T47D (cell line): ENCODE measurements at regions not wholly inside any gene's neighbourhood (a gene's known extent, or its start where the extent isn't known, plus 50 kb on each side); places are given as distances from the start of the nearest gene placed in this dataset.

Source experiments
- DNase-seq, 2 experiments: peaks; one replicate each; pipeline versions ENCODE4 v3.0.0 to v3.0.0-alpha.2; 2011 to 2012; ENCODE audit warnings: low read depth in 1 of 2, low spot score in 1 of 2
- JUND ChIP-seq: IDR thresholded peaks from 2 replicates; pipeline ENCODE4 v1.6.1; 2012; ENCODE audit warnings: low read depth
- in situ Hi-C: cut with HindIII; loops from 2 replicates; pipeline ENCODE4 v1.10.0; 2016; ENCODE audit warnings: low sequenced_read_pairs, low pct_unique_long_range_greater_than_20kb

- no peak for DNase-seq
- no peak for TF ChIP-seq JUND
- in situ Hi-C loops, result no loop called here
Measured at GRCh38 chr4:7132730-7133582, 59.4 kb upstream of the SORCS2 start.

GRCh38 chr4:7132249-7132648 lies 60.1 kb upstream of the SORCS2 start:
- TF ChIP-seq JUND, result no peak
- in situ Hi-C loops, result no loop called here
- DNase-seq, result no peak

GRCh38 chr4:7131498-7132031 lies 60.8 kb upstream of the SORCS2 start:
- DNase-seq, result no peak
- no peak for TF ChIP-seq JUND
- in situ Hi-C loops, result no loop called here

DNA sequence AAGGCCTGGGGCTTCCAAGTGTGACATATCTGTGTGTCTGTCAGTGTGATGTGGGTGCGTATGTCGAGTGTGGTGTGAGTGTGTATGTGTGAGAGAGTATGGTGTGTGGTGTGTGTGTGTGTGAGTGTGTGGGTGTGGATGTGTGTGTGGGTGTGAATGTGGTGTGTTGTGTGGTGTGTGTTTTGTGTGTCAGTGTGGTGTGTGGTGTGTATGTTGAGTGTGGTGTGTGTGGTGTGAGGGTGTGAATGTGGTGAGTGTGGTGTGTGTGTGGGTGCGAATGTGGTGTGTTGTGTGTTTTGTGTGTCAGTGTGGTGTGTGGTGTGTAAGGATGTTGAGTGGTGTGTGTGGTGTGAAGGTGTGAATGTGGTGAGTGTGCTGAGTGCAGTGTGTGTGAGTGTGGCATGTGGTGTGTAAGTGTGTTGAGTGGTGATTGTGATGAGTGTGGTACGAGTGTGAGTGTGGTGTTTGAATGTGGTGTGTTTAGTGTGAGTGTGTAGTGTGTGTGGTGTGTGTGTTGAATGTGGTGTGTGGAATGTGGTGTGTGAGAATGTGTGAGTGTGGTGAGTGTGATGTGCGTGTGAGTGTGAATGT lies 61.6 kb upstream of the SORCS2 start:
- DNase-seq, result no peak
- no peak for TF ChIP-seq JUND
- in situ Hi-C loops, result no loop called here

GRCh38 chr4:7129871-7130620 lies 62.2 kb upstream of the GRPEL1 start:
- no peak for TF ChIP-seq JUND
- in situ Hi-C loops, result no loop called here
- no peak for DNase-seq

GRCh38 chr4:7128644-7129043 lies 60.8 kb upstream of the GRPEL1 start:
- no peak for TF ChIP-seq JUND
- no peak for DNase-seq
- in situ Hi-C loops, result no loop called here

- DNase-seq, result no peak
- no peak for TF ChIP-seq JUND
- in situ Hi-C loops, result no loop called here
Measured at GRCh38 chr4:7128234-7128633, 60.4 kb upstream of the GRPEL1 start.

- TF ChIP-seq JUND, result no peak
- no peak for DNase-seq
- in situ Hi-C loops, result no loop called here
Measured at GRCh38 chr4:7127576-7127975, 59.7 kb upstream of the GRPEL1 start.

DNA sequence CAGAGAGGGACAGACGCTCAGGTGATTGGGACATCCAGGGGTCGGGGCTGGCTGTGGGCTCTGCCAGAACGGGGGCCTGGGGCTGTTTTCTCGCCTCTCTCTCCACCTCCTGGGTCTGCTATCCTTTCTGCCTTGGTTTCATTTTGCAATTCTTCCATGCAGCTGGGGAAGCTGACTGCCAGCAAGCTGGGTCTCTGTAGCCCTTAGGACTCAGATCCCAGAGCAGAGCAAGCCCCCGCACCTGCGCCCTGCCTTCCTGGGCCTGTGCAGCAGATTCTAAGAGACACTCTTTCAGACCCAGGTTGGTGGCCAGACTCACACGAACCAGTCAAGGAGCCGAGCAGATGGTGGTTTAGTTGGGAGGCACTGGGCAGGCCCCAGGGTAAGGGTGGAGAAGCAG lies 59.1 kb upstream of the GRPEL1 start:
- no peak for DNase-seq
- no peak for TF ChIP-seq JUND
- in situ Hi-C loops, result no loop called here

- peak in 1 of 2 experiments; percentile 33 for DNase-seq
- in situ Hi-C loops, result no loop called here
- no peak for TF ChIP-seq JUND
Measured at GRCh38 chr4:7124689-7125442, 57.0 kb upstream of the GRPEL1 start.

- no peak for TF ChIP-seq JUND
- DNase-seq, result no peak
- in situ Hi-C loops, result no loop called here
Measured at GRCh38 chr4:7121866-7122653, 54.2 kb upstream of the GRPEL1 start.

GRCh38 chr4:7121174-7121573 lies 53.3 kb upstream of the GRPEL1 start:
- no peak for TF ChIP-seq JUND
- in situ Hi-C loops, result no loop called here
- DNase-seq, result no peak
